Endothelial cell of umbilical vein (primary cell): ENCODE measurements at regions not wholly inside any gene's neighbourhood (a gene's known extent, or its start where the extent isn't known, plus 50 kb on each side); places are given as distances from the start of the nearest gene placed in this dataset.

ENCODE experiments used
- BruUV-seq: library from RNA; stranded (reverse); fragments of 400-500 nt; replicated peaks from 2 replicates; lab custom pipeline; 2021; lab: Mats Ljungman, UMichigan
- CTCF ChIA-PET: fragments of 300-600, 350-600 bp; sonication (Branson Sonifier 250); formaldehyde crosslinking; loops from one replicate; lab custom pipeline; 2021; ENCODE audit warnings: antibody characterized with exemption, inconsistent platforms; lab: Charles Lee
- POLR2A ChIA-PET: fragments of 300-600, 350-600 bp; sonication (Branson Sonifier 250); formaldehyde crosslinking; loops from one replicate; lab custom pipeline; 2021; ENCODE audit warnings: antibody characterized with exemption, inconsistent platforms; lab: Charles Lee
- DNase-seq: peaks from one replicate; pipeline ENCODE4 v3.0.0-alpha.2; 2011; ENCODE audit warnings: low read depth, low spot score
- FAIRE-seq: peaks from 2 replicates; lab custom pipeline; 2011; peaks lifted over from hg19 to GRCh38; lab: Jason Lieb, UNC
- H2AFZ ChIP-seq: 2 replicates; pipeline ENCODE4 v1.6.0; 2012; ENCODE audit warnings: low read depth, low read length, control low read depth, inconsistent platforms
- H3K27ac ChIP-seq: 2 replicates; pipeline ENCODE4 v1.5.1; 2011; ENCODE audit warnings: low read depth, mild to moderate bottlenecking, control low read depth, low read length, moderate library complexity; ENCODE audit not compliant: insufficient read depth
- H3K27me3 ChIP-seq, 2 experiments: 2 replicates each; pipeline versions ENCODE4 v1.6.0 to v1.6.1; 2011; ENCODE audit warnings: low read length in 2 of 2, mixed read lengths in 1 of 2; ENCODE audit not compliant: control insufficient read depth in 2 of 2, insufficient read depth in 2 of 2
- H3K36me3 ChIP-seq, 2 experiments: 2 replicates in 1 of 2; 3 replicates in 1 of 2; pipeline ENCODE4 v1.5.1; 2011; ENCODE audit warnings: low read length in 2 of 2, mild to moderate bottlenecking in 1 of 2, moderate library complexity in 1 of 2; ENCODE audit not compliant: control insufficient read depth in 2 of 2, insufficient read depth in 2 of 2; ENCODE audit errors: extremely low read depth in 1 of 2
- H3K4me1 ChIP-seq: 3 replicates; pipeline ENCODE4 v1.5.1; 2011; ENCODE audit warnings: mild to moderate bottlenecking, low read length; ENCODE audit not compliant: control insufficient read depth, insufficient read depth; ENCODE audit errors: extremely low read depth
- H3K4me2 ChIP-seq: 2 replicates; pipeline ENCODE4 v1.6.1; 2011; ENCODE audit warnings: low read length, control low read depth, mixed read lengths; ENCODE audit not compliant: insufficient read depth
- H3K4me3 ChIP-seq, 3 experiments: fragments of 200-600 bp in 1 of 3; sonication (generic), shearing (Covaris generic) in 1 of 3; replicated peaks in 1 of 3; 2 replicates each; pipeline ENCODE4 v1.5.1; 2011 to 2016; ENCODE audit warnings: control low read depth in 3 of 3, low read length in 3 of 3, mild to moderate bottlenecking in 2 of 3, inconsistent platforms in 1 of 3, low read depth in 1 of 3, moderate library complexity in 1 of 3; ENCODE audit not compliant: insufficient read depth in 1 of 3
- H3K79me2 ChIP-seq: 2 replicates; pipeline ENCODE4 v1.6.0; 2012; ENCODE audit warnings: low read length, inconsistent platforms; ENCODE audit not compliant: control insufficient read depth, insufficient read depth
- H3K9ac ChIP-seq: replicated peaks from 2 replicates; pipeline ENCODE3; 2011; ENCODE audit warnings: low read length, control low read depth; ENCODE audit not compliant: insufficient read depth; ENCODE audit errors: extremely low read depth
- H3K9me1 ChIP-seq: replicated peaks from 3 replicates; pipeline ENCODE4 v1.6.0; 2011; ENCODE audit warnings: mild to moderate bottlenecking, low read length; ENCODE audit not compliant: control insufficient read depth, insufficient read depth; ENCODE audit errors: extremely low read depth
- H3K9me3 ChIP-seq: replicated peaks from 2 replicates; pipeline ENCODE4 v1.5.1; 2012; ENCODE audit warnings: low read length, inconsistent platforms; ENCODE audit not compliant: control insufficient read depth, insufficient read depth
- H4K20me1 ChIP-seq: replicated peaks from 2 replicates; pipeline ENCODE3; 2011; ENCODE audit warnings: mild to moderate bottlenecking, low read length; ENCODE audit not compliant: control insufficient read depth, insufficient read depth; ENCODE audit errors: extremely low read depth
- CTCF ChIP-seq, 2 donors: IDR thresholded peaks; 1 replicate in 1 of 2; 2 replicates in 1 of 2; pipeline ENCODE4 v1.5.1; 2011; ENCODE audit warnings: low read length in 2 of 2, mild to moderate bottlenecking in 2 of 2, moderate library complexity in 2 of 2, control low read depth in 1 of 2, inconsistent platforms in 1 of 2, low read depth in 1 of 2; ENCODE audit not compliant: insufficient read depth in 1 of 2; ENCODE audit errors: extremely low read depth in 1 of 2
- EZH2 ChIP-seq: IDR thresholded peaks from 2 replicates; pipeline ENCODE4 v1.6.1; 2012; ENCODE audit warnings: borderline replicate concordance, low read depth, mild to moderate bottlenecking, moderate library complexity, low read length, inconsistent platforms; ENCODE audit not compliant: severe bottlenecking
- FOS ChIP-seq: IDR thresholded peaks from 2 replicates; pipeline ENCODE4 v1.6.1; 2011; ENCODE audit warnings: mild to moderate bottlenecking, low read length, moderate library complexity, borderline replicate concordance; ENCODE audit not compliant: insufficient read depth
- GATA2 ChIP-seq: IDR thresholded peaks from 2 replicates; pipeline ENCODE4 v1.7.0; 2011; ENCODE audit warnings: low read depth, mild to moderate bottlenecking, moderate library complexity, mixed read lengths, low read length; ENCODE audit not compliant: insufficient read length, insufficient read depth
- JUN ChIP-seq: IDR thresholded peaks from 2 replicates; pipeline ENCODE4 v1.6.1; 2011; ENCODE audit warnings: borderline replicate concordance, low read depth; ENCODE audit not compliant: insufficient read length, insufficient read depth
- MAX ChIP-seq: IDR thresholded peaks from 2 replicates; pipeline ENCODE4 v1.6.1; 2011; ENCODE audit not compliant: insufficient read depth, insufficient read length
- MYC ChIP-seq: IDR thresholded peaks from one replicate; pipeline ENCODE4 v1.6.1; 2011; ENCODE audit warnings: mild to moderate bottlenecking, low read depth, low read length
- POLR2A ChIP-seq: IDR thresholded peaks from 2 replicates; pipeline ENCODE4 v1.6.1; 2012; ENCODE audit warnings: low read depth, mild to moderate bottlenecking, control low read depth, low read length
- POLR2AphosphoS5 ChIP-seq: IDR thresholded peaks from 2 replicates; pipeline ENCODE4 v1.6.1; 2012; ENCODE audit warnings: low read depth, mild to moderate bottlenecking, control low read depth, low read length, moderate library complexity; ENCODE audit not compliant: insufficient read depth
- dilution Hi-C: fragments of 300-500 bp; cut with MboI; formaldehyde crosslinking; loops from one replicate; pipeline ENCODE4 v1.15.0; 2019; ENCODE audit warnings: low sequenced_read_pairs; ENCODE audit not compliant: extremely low pct_ligation_motif_present
- intact Hi-C: fragments of 100-400 bp; cut with micrococcal nuclease; formaldehyde crosslinking; loops from one replicate; pipeline ENCODE4 v1.10.0; 2022

DNA sequence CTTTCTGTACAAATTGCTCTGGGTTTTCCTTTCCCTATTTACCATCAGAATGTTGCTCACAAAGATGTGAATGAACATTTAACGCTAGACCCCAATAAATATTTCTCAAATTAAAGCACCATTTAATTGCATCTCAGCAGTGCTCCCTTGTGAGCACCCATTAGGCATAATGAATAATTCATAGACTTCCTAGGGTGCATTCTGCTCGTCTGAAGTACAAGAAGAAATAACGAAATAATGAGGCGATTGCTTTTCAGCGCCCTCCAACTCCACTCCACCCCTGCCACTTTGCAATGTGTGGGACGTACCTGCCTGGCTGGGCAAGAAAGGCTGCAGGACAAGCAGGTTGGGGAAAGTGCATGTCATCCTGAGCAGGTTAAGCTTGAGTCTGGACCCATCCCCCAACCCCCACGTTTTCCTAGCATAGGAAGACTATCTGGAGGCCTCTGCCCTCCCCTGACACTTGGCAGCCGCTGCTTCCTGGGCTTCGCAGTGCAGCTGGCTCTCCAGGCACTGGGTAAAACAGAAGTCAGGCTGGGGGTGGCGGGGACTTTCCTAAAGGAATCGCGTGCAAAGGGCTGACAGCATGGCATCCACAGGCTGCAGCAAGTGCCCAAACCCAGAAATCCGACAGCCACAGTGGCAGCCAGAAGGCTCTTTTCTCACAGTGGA lies 253.7 kb downstream of the DUSP6 start:
- Histone ChIP-seq H3K9me1 (no peaks in the 10 kb centered on the region), H3K4me2 (no peak overlapping the region), H3K36me3 (no peaks in the 10 kb centered on the region), H3K9ac (no peak overlapping the region), H3K27me3 (no peaks in the 10 kb centered on the region), H3K79me2 (no peaks in the 10 kb centered on the region), H3K4me1 (no peaks in the 10 kb centered on the region), H4K20me1 (no peaks in the 10 kb centered on the region), H3K27ac (no peak overlapping the region), H2AFZ (no peak overlapping the region), H3K9me3 (no peaks in the 10 kb centered on the region), H3K4me3 (no peak overlapping the region)
- intact Hi-C loops, result no loop called here
- ChIA-PET CTCF (no interaction called here), POLR2A (no interaction called here)
- FAIRE-seq, result no peak
- no peak for TF ChIP-seq CTCF (IDR thresholded peaks at IDR 0.05; ENCODE audit: extremely low read depth in 1 of 2, insufficient read depth in 1 of 2, low read depth in 1 of 2, low read length in 2 of 2)
- no peak for TF ChIP-seq MYC
- TF ChIP-seq JUN, result no peak
- TF ChIP-seq FOS, result no peak
- dilution Hi-C loops, result no loop called here
- no peak for DNase-seq
- no TSS peak for BruUV-seq

- H4K20me1 ChIP-seq, result no peaks in the 10 kb centered on the region
- H2AFZ ChIP-seq, result no peak overlapping the region
- no peaks in the 10 kb centered on the region for H3K79me2 ChIP-seq
- H3K9me3 ChIP-seq, result peaks cover 3% of the 10 kb centered on the region
- TF ChIP-seq POLR2AphosphoS5 (no peak), FOS (no peak), EZH2 (no peak), JUN (no peak), MYC (no peak), CTCF (IDR thresholded peaks at IDR 0.05; ENCODE audit: extremely low read depth in 1 of 2, insufficient read depth in 1 of 2, low read depth in 1 of 2, low read length in 2 of 2) (no peak), GATA2 (no peak), POLR2A (no peak), MAX (no peak)
- H3K4me1 ChIP-seq, result peaks cover 2% of the 10 kb centered on the region
- ChIA-PET POLR2A (no interaction called here), CTCF (no interaction called here)
- H3K9ac ChIP-seq, result no peak overlapping the region
- no peaks in the 10 kb centered on the region for H3K36me3 ChIP-seq
- intact Hi-C loops, result no loop called here
- no TSS peak for BruUV-seq
- H3K4me3 ChIP-seq, result no peak overlapping the region
- dilution Hi-C loops, result no loop called here
- no peaks in the 10 kb centered on the region for H3K9me1 ChIP-seq
- DNase-seq, result no peak
- H3K4me2 ChIP-seq, result no peak overlapping the region
- no peak overlapping the region for H3K27ac ChIP-seq
- no peaks in the 10 kb centered on the region for H3K27me3 ChIP-seq
- no peak for FAIRE-seq
Measured at GRCh38 chr12:89092297-89092696, 260.0 kb downstream of the DUSP6 start.
